ENCODE measurements at regions not wholly inside any gene's neighbourhood (a gene's known extent, or its start where the extent isn't known, plus 50 kb on each side); places are given as distances from the start of the nearest gene placed in this dataset.

- H3K4me3 ChIP-seq (ENCODE audit: low read depth, low read length) = no peak overlapping the region
- no peak for DNase-seq (ENCODE audit: low read depth, low spot score)
These were observed 260.5 kb downstream of the SPATA18 start for GRCh38 chr4:52311464-52312125.

GRCh38 chr4:52312722-52313121, 261.6 kb downstream of the SPATA18 start:
- TF ChIP-seq CTCF (IDR thresholded peaks at IDR 0.05; ENCODE audit: low read depth, low read length) = no peak
- DNase-seq (ENCODE audit: low read depth, low spot score) = no peak
- no peak overlapping the region for H3K4me3 ChIP-seq (ENCODE audit: low read depth, low read length)
- in situ Hi-C loops (cut with HindIII; ENCODE audit: low sequenced_read_pairs) = no loop called here

More at GRCh38 chr4:52311464-52312125, 260.5 kb downstream of the SPATA18 start:
- TF ChIP-seq CTCF (IDR thresholded peaks at IDR 0.05; ENCODE audit: low read depth, low read length) = no peak
- in situ Hi-C loops (cut with HindIII; ENCODE audit: low sequenced_read_pairs) = no loop called here

GRCh38 chr4:52317361-52317879, 266.3 kb downstream of the SPATA18 start:
- TF ChIP-seq CTCF (IDR thresholded peaks at IDR 0.05; ENCODE audit: low read depth, low read length) = no peak
- H3K4me3 ChIP-seq (ENCODE audit: low read depth, low read length) = no peak overlapping the region
- no peak for DNase-seq (ENCODE audit: low read depth, low spot score)
- in situ Hi-C loops (cut with HindIII; ENCODE audit: low sequenced_read_pairs) = no loop called here

GRCh38 chr4:52317981-52318380, 266.9 kb downstream of the SPATA18 start:
- H3K4me3 ChIP-seq (ENCODE audit: low read depth, low read length) = no peak overlapping the region
- no peak for TF ChIP-seq CTCF (IDR thresholded peaks at IDR 0.05; ENCODE audit: low read depth, low read length)
- in situ Hi-C loops (cut with HindIII; ENCODE audit: low sequenced_read_pairs) = no loop called here
- DNase-seq (ENCODE audit: low read depth, low spot score) = no peak

- in situ Hi-C loops (cut with HindIII; ENCODE audit: low sequenced_read_pairs) = no loop called here
- no peak for DNase-seq (ENCODE audit: low read depth, low spot score)
- no peak overlapping the region for H3K4me3 ChIP-seq (ENCODE audit: low read depth, low read length)
- no peak for TF ChIP-seq CTCF (IDR thresholded peaks at IDR 0.05; ENCODE audit: low read depth, low read length)
These were observed 278.8 kb downstream of the SPATA18 start for GRCh38 chr4:52329894-52330293.

- TF ChIP-seq CTCF (IDR thresholded peaks at IDR 0.05; ENCODE audit: low read depth, low read length) = no peak
- no peak overlapping the region for H3K4me3 ChIP-seq (ENCODE audit: low read depth, low read length)
- no peak for DNase-seq (ENCODE audit: low read depth, low spot score)
- in situ Hi-C loops (cut with HindIII; ENCODE audit: low sequenced_read_pairs) = no loop called here
These were observed 292.5 kb downstream of the SPATA18 start for GRCh38 chr4:52343595-52343994.

Data from astrocyte of the spinal cord (primary cell).